Lower lobe of right lung (tissue), 2 donors: ENCODE measurements at regions not wholly inside any gene's neighbourhood (a gene's known extent, or its start where the extent isn't known, plus 50 kb on each side); places are given as distances from the start of the nearest gene placed in this dataset.

Experiments used
- ATAC-seq, 2 donors: fragments of 200-7000 bp; cut with Tn5 transposase; one replicate each; pipeline ENCODE4 v1.9.1; 2020 to 2022; ENCODE audit warnings: mild to moderate bottlenecking in 2 of 2, moderate library complexity in 2 of 2
- DNase-seq: peaks from one replicate; pipeline ENCODE4 v3.0.0-alpha.2; 2020
- H3K27ac ChIP-seq: fragments of 200-600 bp; one replicate; pipeline ENCODE4 v1.8.0; 2022
- H3K27me3 ChIP-seq: fragments of 200-600 bp; one replicate; pipeline ENCODE4 v1.8.0; 2022; ENCODE audit warnings: low read depth
- H3K36me3 ChIP-seq: fragments of 200-600 bp; one replicate; pipeline ENCODE4 v1.8.0; 2022; ENCODE audit warnings: mild to moderate bottlenecking
- H3K4me1 ChIP-seq: fragments of 200-600 bp; one replicate; pipeline ENCODE4 v1.8.0; 2022
- H3K4me3 ChIP-seq: fragments of 200-600 bp; one replicate; pipeline ENCODE4 v1.8.0; 2022; ENCODE audit warnings: mild to moderate bottlenecking
- H3K9me3 ChIP-seq: fragments of 200-600 bp; one replicate; pipeline ENCODE4 v1.8.0; 2022
- CTCF ChIP-seq: fragments of 200-600 bp; IDR thresholded peaks from one replicate; pipeline ENCODE4 v1.8.0; 2022; ENCODE audit warnings: antibody characterized with exemption, mild to moderate bottlenecking
- intact Hi-C: fragments of 100-400 bp; cut with DNase I; formaldehyde crosslinking; loops from one replicate; pipeline ENCODE4 v1.11.0; 2022
- donor health status: DM: no; HTN: yes; CAD: no; lungs with severe emphysema.

- ATAC-seq (no peak), DNase-seq (no peak)
- Histone ChIP-seq H3K27ac (no peak overlapping the region), H3K36me3 (no peaks in the 10 kb centered on the region), H3K4me3 (no peak overlapping the region), H3K27me3 (no peaks in the 10 kb centered on the region), H3K4me1 (no peaks in the 10 kb centered on the region), H3K9me3 (no peaks in the 10 kb centered on the region)
- TF ChIP-seq CTCF, result no peak
- intact Hi-C loops, result no loop called here
These were observed 1052.3 kb upstream of the ZEB2 start for GRCh38 chr2:145572238-145572637.

GRCh38 chr2:145569108-145569507 lies 1049.2 kb upstream of the ZEB2 start:
- Histone ChIP-seq H3K4me1 (no peaks in the 10 kb centered on the region), H3K27me3 (no peaks in the 10 kb centered on the region), H3K27ac (no peak overlapping the region), H3K4me3 (no peak overlapping the region), H3K9me3 (no peaks in the 10 kb centered on the region), H3K36me3 (no peaks in the 10 kb centered on the region)
- intact Hi-C loops, result no loop called here
- TF ChIP-seq CTCF, result no peak
- no peak for ATAC-seq
- DNase-seq, result no peak

- Histone ChIP-seq H3K9me3 (no peaks in the 10 kb centered on the region), H3K27me3 (no peaks in the 10 kb centered on the region), H3K4me3 (no peak overlapping the region), H3K36me3 (no peaks in the 10 kb centered on the region), H3K4me1 (no peaks in the 10 kb centered on the region), H3K27ac (no peak overlapping the region)
- ATAC-seq (peak; percentile 86 to 97), DNase-seq (no peak)
- intact Hi-C loops, result no loop called here
- TF ChIP-seq CTCF, result no peak
These were observed 1044.1 kb upstream of the ZEB2 start for GRCh38 chr2:145563741-145564615.

DNA sequence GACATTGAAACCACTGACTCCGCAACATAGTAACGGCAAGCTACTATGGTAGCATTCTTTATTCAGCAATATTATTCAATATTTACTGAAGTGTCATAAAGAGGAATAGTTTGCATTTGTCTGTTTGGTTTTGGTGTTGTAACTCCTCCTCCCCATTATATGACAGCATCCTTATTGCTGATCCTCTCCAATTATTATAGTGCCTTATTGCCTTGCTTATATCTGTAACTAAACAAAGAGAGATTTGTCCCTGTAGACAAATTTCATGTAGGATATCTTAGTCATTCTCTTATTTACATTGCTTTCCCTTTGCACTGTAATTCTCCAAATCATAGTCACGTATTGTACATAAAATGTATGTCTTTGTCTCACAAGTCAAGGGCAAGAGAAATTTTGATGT lies 1041.2 kb upstream of the ZEB2 start:
- TF ChIP-seq CTCF, result no peak
- intact Hi-C loops, result no loop called here
- ATAC-seq, result no peak
- no peaks in the 10 kb centered on the region for H3K4me1 ChIP-seq
- H3K4me3 ChIP-seq, result no peak overlapping the region
- H3K27me3 ChIP-seq, result no peaks in the 10 kb centered on the region
- H3K36me3 ChIP-seq, result no peaks in the 10 kb centered on the region
- no peak overlapping the region for H3K27ac ChIP-seq
- DNase-seq, result no peak
- no peaks in the 10 kb centered on the region for H3K9me3 ChIP-seq

DNA sequence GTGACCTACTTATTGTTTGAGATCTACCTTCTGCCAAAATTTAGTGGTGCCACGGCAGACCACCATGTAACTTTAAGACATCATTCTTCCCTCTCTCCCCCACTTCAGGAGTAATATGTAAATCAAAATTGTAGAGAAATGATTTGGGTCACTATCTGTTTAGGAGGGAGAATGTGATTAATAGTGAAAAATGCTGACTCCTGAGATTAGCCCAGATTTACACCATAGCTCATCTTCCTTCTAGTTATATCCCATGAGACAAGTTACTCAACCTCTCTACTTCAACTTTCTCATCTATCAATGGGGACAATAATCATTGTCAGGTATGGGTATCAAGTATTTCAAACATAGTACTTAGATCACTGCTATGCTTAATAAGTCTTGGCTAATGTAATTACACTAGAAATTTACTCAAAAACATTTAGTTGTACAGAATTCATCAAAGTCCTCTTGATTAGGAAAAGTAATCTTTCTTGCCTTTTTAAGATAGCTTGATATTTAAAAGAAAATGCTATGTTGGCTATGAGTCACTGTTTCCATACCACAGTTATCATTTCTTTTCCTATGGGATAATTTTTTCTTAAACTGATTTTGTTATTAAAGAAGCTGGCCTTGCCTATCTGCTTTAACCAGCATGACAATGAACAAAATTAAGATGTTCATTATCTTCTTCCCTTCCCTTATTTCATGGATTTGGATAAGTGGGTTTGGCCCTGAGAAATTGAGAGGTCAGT lies 1038.9 kb upstream of the ZEB2 start:
- H3K27me3 ChIP-seq, result no peaks in the 10 kb centered on the region
- intact Hi-C loops, result no loop called here
- H3K27ac ChIP-seq, result no peak overlapping the region
- H3K9me3 ChIP-seq, result no peaks in the 10 kb centered on the region
- no peak for DNase-seq
- no peaks in the 10 kb centered on the region for H3K4me1 ChIP-seq
- no peaks in the 10 kb centered on the region for H3K36me3 ChIP-seq
- TF ChIP-seq CTCF, result no peak
- H3K4me3 ChIP-seq, result no peak overlapping the region
- ATAC-seq, result no peak
